B cell (primary cell): ENCODE measurements at regions not wholly inside any gene's neighbourhood (a gene's known extent, or its start where the extent isn't known, plus 50 kb on each side); places are given as distances from the start of the nearest gene placed in this dataset.
"Not testable (repeated sequence)": the region's sequence is repeated elsewhere in the genome, so short reads cannot be mapped to it uniquely, and the experiment has no call there.

ENCODE experiments used
- ATAC-seq: fragments of 200-7000 bp; cut with Tn5 transposase; one replicate; pipeline ENCODE4 v1.10.0; 2021; ENCODE audit warnings: low read depth, mild to moderate bottlenecking, moderate number of reproducible peaks, moderate library complexity
- CTCF ChIA-PET: fragments of 350-600 bp; sonication (Branson Sonifier 250); formaldehyde crosslinking; loops from one replicate; lab custom pipeline; 2021; ENCODE audit warnings: antibody characterized with exemption, inconsistent platforms; lab: Charles Lee
- POLR2A ChIA-PET: fragments of 350-600 bp; sonication (Branson Sonifier 250); formaldehyde crosslinking; loops from one replicate; lab custom pipeline; 2021; ENCODE audit warnings: antibody characterized with exemption; lab: Charles Lee
- DNase-seq: peaks from one replicate; pipeline ENCODE4 v3.0.0; 2013
- H2AFZ ChIP-seq: 2 replicates; pipeline ENCODE4 v1.6.1; 2012; ENCODE audit warnings: mild to moderate bottlenecking, low read depth, low read length; ENCODE audit not compliant: insufficient read depth, poor library complexity, severe bottlenecking
- H3K27ac ChIP-seq, 2 donors: 1 replicate in 1 of 2; 2 replicates in 1 of 2; pipeline ENCODE4 v1.5.1; 2012 to 2013; ENCODE audit warnings: low read length in 2 of 2, mild to moderate bottlenecking in 2 of 2, moderate library complexity in 1 of 2
- H3K27me3 ChIP-seq, 4 experiments: fragments of 200-600 bp in 1 of 4; sonication (generic) in 1 of 4; replicated peaks in 1 of 4; 1 replicate in 2 of 4; 2 replicates in 2 of 4; pipeline versions ENCODE4 v1.6.1 to v1.7.0; 2013 to 2016; ENCODE audit warnings: low read length in 3 of 4, mild to moderate bottlenecking in 2 of 4, mixed read lengths in 1 of 4, moderate library complexity in 1 of 4; ENCODE audit not compliant: insufficient read depth in 4 of 4, control insufficient read depth in 3 of 4; ENCODE audit errors: control extremely low read depth in 1 of 4
- H3K36me3 ChIP-seq, 2 experiments: replicated peaks in 1 of 2; 1 replicate in 1 of 2; 2 replicates in 1 of 2; pipeline versions ENCODE4 v1.6.1 to v1.7.1; 2013; ENCODE audit warnings: low read length in 1 of 2; ENCODE audit not compliant: insufficient read depth in 2 of 2, control insufficient read depth in 1 of 2; ENCODE audit errors: control extremely low read depth in 1 of 2, extremely low read depth in 1 of 2
- H3K4me1 ChIP-seq, 2 donors: fragments of 200-600 bp in 1 of 2; sonication (generic) in 1 of 2; 1 replicate in 1 of 2; 2 replicates in 1 of 2; pipeline versions ENCODE4 v1.5.1 to v1.6.1; 2013 to 2017; ENCODE audit warnings: low read length in 2 of 2; ENCODE audit not compliant: control insufficient read depth in 2 of 2, insufficient read depth in 2 of 2
- H3K4me2 ChIP-seq: replicated peaks from 2 replicates; pipeline ENCODE3; 2012; ENCODE audit warnings: mild to moderate bottlenecking, low read depth, low read length; ENCODE audit not compliant: poor library complexity, severe bottlenecking
- H3K4me3 ChIP-seq, 5 experiments: fragments of 200-600 bp in 1 of 5; sonication (generic) in 1 of 5; 1 replicate in 3 of 5; 2 replicates in 2 of 5; pipeline versions ENCODE4 v1.5.1 to v1.7.0; 2011 to 2016; ENCODE audit warnings: low read length in 4 of 5, mild to moderate bottlenecking in 4 of 5, low read depth in 2 of 5, control low read depth in 1 of 5, moderate library complexity in 1 of 5; ENCODE audit not compliant: insufficient read depth in 1 of 5; ENCODE audit errors: control extremely low read depth in 1 of 5, extremely low read depth in 1 of 5
- H3K79me2 ChIP-seq: fragments of 200-600 bp; sonication (generic); one replicate; pipeline ENCODE4 v1.6.0; 2016; ENCODE audit warnings: low read length; ENCODE audit not compliant: control insufficient read depth, insufficient read depth
- H3K9ac ChIP-seq: fragments of 200-600 bp; sonication (generic); 2 replicates; pipeline ENCODE4 v1.6.1; 2017; ENCODE audit warnings: mild to moderate bottlenecking, low read length, moderate library complexity
- H3K9me3 ChIP-seq, 3 donors: one replicate each; pipeline versions ENCODE4 v1.6.1 to v1.7.1; 2013; ENCODE audit warnings: low read length in 2 of 3; ENCODE audit not compliant: control insufficient read depth in 2 of 3, insufficient read depth in 1 of 3; ENCODE audit errors: control extremely low read depth in 1 of 3
- H4K20me1 ChIP-seq: 2 replicates; pipeline ENCODE4 v1.6.0; 2012; ENCODE audit warnings: mild to moderate bottlenecking, low read length; ENCODE audit not compliant: insufficient read depth, control insufficient read depth, poor library complexity, severe bottlenecking
- H3K27ac Mint-ChIP-seq: one replicate; pipeline ENCODE4 v1.8.0; 2021; ENCODE audit warnings: mixed read lengths
- H3K27me3 Mint-ChIP-seq: one replicate; pipeline ENCODE4 v1.8.0; 2021; ENCODE audit warnings: mixed read lengths
- H3K4me1 Mint-ChIP-seq: one replicate; pipeline ENCODE4 v1.8.0; 2021; ENCODE audit warnings: mixed read lengths
- H3K4me3 Mint-ChIP-seq: one replicate; pipeline ENCODE4 v1.8.0; 2021; ENCODE audit warnings: mixed read lengths
- H3K9me3 Mint-ChIP-seq: one replicate; pipeline ENCODE4 v1.8.0; 2022; ENCODE audit warnings: mixed read lengths; ENCODE audit not compliant: insufficient read depth
- CTCF ChIP-seq: fragments of 200-600 bp; IDR thresholded peaks from one replicate; pipeline ENCODE4 v1.8.0; 2022; ENCODE audit warnings: antibody characterized with exemption, mild to moderate bottlenecking
- EZH2 ChIP-seq: IDR thresholded peaks from 2 replicates; pipeline ENCODE4 v1.6.1; 2012; ENCODE audit warnings: borderline replicate concordance, low read depth, mild to moderate bottlenecking, moderate library complexity, low read length; ENCODE audit not compliant: insufficient read depth, poor library complexity, severe bottlenecking
- WGBS: methylation state at CpG from one replicate; pipeline ENCODE4 v1.1.5; 2013; ENCODE audit warnings: missing lambda C conversion rate; ENCODE audit not compliant: insufficient coverage; 5-methylcytosine and 5-hydroxymethylcytosine counted together
- intact Hi-C: fragments of 100-400 bp; cut with micrococcal nuclease; formaldehyde crosslinking; loops from one replicate; pipeline ENCODE4 v1.10.0; 2022

DNA sequence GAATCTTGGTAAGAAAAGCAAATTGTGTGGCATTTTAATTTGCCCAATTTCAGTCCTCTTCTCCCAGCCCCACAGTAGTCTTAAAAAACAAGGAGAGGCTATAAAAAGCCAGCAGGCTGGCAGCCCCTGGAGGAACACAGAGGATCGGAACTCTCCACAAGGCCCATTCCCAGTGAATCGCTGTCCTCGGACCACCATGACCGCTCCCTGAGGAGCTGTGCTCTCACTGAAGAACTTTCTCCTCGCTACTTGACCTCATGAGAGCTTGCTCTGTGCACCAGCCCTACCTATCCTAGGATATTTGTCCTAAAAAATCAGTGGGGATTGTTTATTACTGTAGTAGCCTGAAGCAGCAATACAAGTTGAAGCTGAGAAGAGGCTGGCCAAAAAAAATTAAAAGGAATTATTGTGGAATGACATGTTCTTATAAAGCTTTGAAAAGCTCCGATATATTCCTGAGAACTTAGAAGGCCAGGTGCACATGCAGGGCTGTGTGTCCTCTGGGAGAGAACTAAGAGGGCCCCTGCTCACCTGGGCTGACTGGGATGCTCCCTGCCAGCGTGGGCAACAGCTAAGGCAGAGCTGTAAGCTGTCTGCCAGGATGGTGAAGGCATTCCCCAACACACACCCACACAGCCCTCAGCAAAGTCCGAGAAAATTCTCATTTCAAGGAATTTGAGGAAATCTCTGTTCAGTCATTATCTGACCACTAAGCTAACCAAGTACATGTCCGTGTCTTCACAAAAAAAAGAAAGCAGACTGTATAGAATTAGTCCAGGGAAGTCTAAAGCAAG is 148.8 kb upstream of the SFSWAP start:
- ATAC-seq: no peak
- ChIA-PET POLR2A (no interaction called here), CTCF (no interaction called here)
- Histone ChIP-seq H3K27ac (no peak overlapping the region), H2AFZ (no peak overlapping the region), H3K27me3 (no peaks in the 10 kb centered on the region), H4K20me1 (no peaks in the 10 kb centered on the region), H3K9me3 (peaks cover 0 to 3% (median 0%) of the 10 kb centered on the region in 3 donors), H3K4me3 (no peak overlapping the region), H3K9ac (no peak overlapping the region), H3K4me1 (no peaks in the 10 kb centered on the region), H3K4me2 (no peak overlapping the region), H3K36me3 (no peaks in the 10 kb centered on the region), H3K79me2 (no peaks in the 10 kb centered on the region)
- WGBS: 100% methylated on average over 6 of the region's 9 CpGs
- Mint-ChIP-seq H3K9me3 (no peaks in the 10 kb centered on the region), H3K27me3 (peaks cover 3% of the 10 kb centered on the region), H3K4me3 (no peak overlapping the region), H3K27ac (no peak overlapping the region), H3K4me1 (no peaks in the 10 kb centered on the region)
- no peak for DNase-seq
- intact Hi-C loops: no loop called here
- TF ChIP-seq CTCF (no peak), EZH2 (no peak)

DNA sequence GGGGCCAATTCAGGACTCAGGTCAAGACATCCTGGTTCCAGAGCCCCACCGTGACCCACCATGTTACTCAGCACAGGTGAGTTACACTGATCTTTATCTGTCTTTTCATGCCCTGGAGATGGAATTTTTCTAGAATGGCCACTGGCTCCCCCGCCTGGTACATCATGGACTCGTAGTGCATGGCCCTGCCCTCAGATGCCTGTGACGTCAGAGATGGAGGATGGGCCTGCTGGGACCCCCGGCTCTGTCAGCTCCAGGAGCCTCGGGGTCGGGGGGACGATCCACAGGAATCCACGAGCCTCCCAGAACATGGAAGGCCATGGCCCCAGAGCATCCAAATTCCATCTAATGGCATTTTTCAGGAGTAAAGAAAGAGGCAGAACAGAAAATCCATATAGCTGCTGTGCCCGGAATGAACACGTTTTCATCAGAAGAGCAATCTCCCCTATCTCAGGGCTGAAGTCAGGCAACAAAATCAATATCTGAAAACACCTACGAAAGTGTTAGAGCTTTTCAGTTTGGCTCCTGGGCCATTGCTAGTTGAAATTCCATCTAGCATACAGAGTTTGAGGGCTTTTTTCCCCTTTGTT is 146.7 kb upstream of the SFSWAP start:
- H3K4me1 Mint-ChIP-seq, H3K4me3 Mint-ChIP-seq, H2AFZ ChIP-seq, H3K27ac ChIP-seq, H3K36me3 ChIP-seq, H3K9ac ChIP-seq, H3K4me1 ChIP-seq, H3K79me2 ChIP-seq, POLR2A ChIA-PET, H3K4me2 ChIP-seq, intact Hi-C loops, H4K20me1 ChIP-seq, H3K27me3 ChIP-seq, H3K9me3 Mint-ChIP-seq, H3K27ac Mint-ChIP-seq, H3K9me3 ChIP-seq, H3K4me3 ChIP-seq, DNase-seq, CTCF ChIA-PET, ATAC-seq: not testable (repeated sequence)
- peaks cover 15% of the 10 kb centered on the region for H3K27me3 Mint-ChIP-seq
- 51% methylated on average over 8 of the region's 12 CpGs for WGBS
